B cell (primary cell): ENCODE measurements at regions not wholly inside any gene's neighbourhood (a gene's known extent, or its start where the extent isn't known, plus 50 kb on each side); places are given as distances from the start of the nearest gene placed in this dataset.
A peak's percentile ranks its signal among the peaks of the same experiment; 100 is the strongest.

ENCODE experiments used
- ATAC-seq: fragments of 200-7000 bp; cut with Tn5 transposase; one replicate; pipeline ENCODE4 v1.10.0; 2021; ENCODE audit warnings: low read depth, mild to moderate bottlenecking, moderate number of reproducible peaks, moderate library complexity
- CTCF ChIA-PET: fragments of 350-600 bp; sonication (Branson Sonifier 250); formaldehyde crosslinking; loops from one replicate; lab custom pipeline; 2021; ENCODE audit warnings: antibody characterized with exemption, inconsistent platforms; lab: Charles Lee
- POLR2A ChIA-PET: fragments of 350-600 bp; sonication (Branson Sonifier 250); formaldehyde crosslinking; loops from one replicate; lab custom pipeline; 2021; ENCODE audit warnings: antibody characterized with exemption; lab: Charles Lee
- DNase-seq: peaks from one replicate; pipeline ENCODE4 v3.0.0; 2013
- H2AFZ ChIP-seq: 2 replicates; pipeline ENCODE4 v1.6.1; 2012; ENCODE audit warnings: mild to moderate bottlenecking, low read depth, low read length; ENCODE audit not compliant: insufficient read depth, poor library complexity, severe bottlenecking
- H3K27ac ChIP-seq, 2 donors: 1 replicate in 1 of 2; 2 replicates in 1 of 2; pipeline ENCODE4 v1.5.1; 2012 to 2013; ENCODE audit warnings: low read length in 2 of 2, mild to moderate bottlenecking in 2 of 2, moderate library complexity in 1 of 2
- H3K27me3 ChIP-seq, 4 experiments: fragments of 200-600 bp in 1 of 4; sonication (generic) in 1 of 4; replicated peaks in 1 of 4; 1 replicate in 2 of 4; 2 replicates in 2 of 4; pipeline versions ENCODE4 v1.6.1 to v1.7.0; 2013 to 2016; ENCODE audit warnings: low read length in 3 of 4, mild to moderate bottlenecking in 2 of 4, mixed read lengths in 1 of 4, moderate library complexity in 1 of 4; ENCODE audit not compliant: insufficient read depth in 4 of 4, control insufficient read depth in 3 of 4; ENCODE audit errors: control extremely low read depth in 1 of 4
- H3K36me3 ChIP-seq, 2 experiments: replicated peaks in 1 of 2; 1 replicate in 1 of 2; 2 replicates in 1 of 2; pipeline versions ENCODE4 v1.6.1 to v1.7.1; 2013; ENCODE audit warnings: low read length in 1 of 2; ENCODE audit not compliant: insufficient read depth in 2 of 2, control insufficient read depth in 1 of 2; ENCODE audit errors: control extremely low read depth in 1 of 2, extremely low read depth in 1 of 2
- H3K4me1 ChIP-seq, 2 donors: fragments of 200-600 bp in 1 of 2; sonication (generic) in 1 of 2; 1 replicate in 1 of 2; 2 replicates in 1 of 2; pipeline versions ENCODE4 v1.5.1 to v1.6.1; 2013 to 2017; ENCODE audit warnings: low read length in 2 of 2; ENCODE audit not compliant: control insufficient read depth in 2 of 2, insufficient read depth in 2 of 2
- H3K4me2 ChIP-seq: replicated peaks from 2 replicates; pipeline ENCODE3; 2012; ENCODE audit warnings: mild to moderate bottlenecking, low read depth, low read length; ENCODE audit not compliant: poor library complexity, severe bottlenecking
- H3K4me3 ChIP-seq, 5 experiments: fragments of 200-600 bp in 1 of 5; sonication (generic) in 1 of 5; 1 replicate in 3 of 5; 2 replicates in 2 of 5; pipeline versions ENCODE4 v1.5.1 to v1.7.0; 2011 to 2016; ENCODE audit warnings: low read length in 4 of 5, mild to moderate bottlenecking in 4 of 5, low read depth in 2 of 5, control low read depth in 1 of 5, moderate library complexity in 1 of 5; ENCODE audit not compliant: insufficient read depth in 1 of 5; ENCODE audit errors: control extremely low read depth in 1 of 5, extremely low read depth in 1 of 5
- H3K79me2 ChIP-seq: fragments of 200-600 bp; sonication (generic); one replicate; pipeline ENCODE4 v1.6.0; 2016; ENCODE audit warnings: low read length; ENCODE audit not compliant: control insufficient read depth, insufficient read depth
- H3K9ac ChIP-seq: fragments of 200-600 bp; sonication (generic); 2 replicates; pipeline ENCODE4 v1.6.1; 2017; ENCODE audit warnings: mild to moderate bottlenecking, low read length, moderate library complexity
- H3K9me3 ChIP-seq, 3 donors: one replicate each; pipeline versions ENCODE4 v1.6.1 to v1.7.1; 2013; ENCODE audit warnings: low read length in 2 of 3; ENCODE audit not compliant: control insufficient read depth in 2 of 3, insufficient read depth in 1 of 3; ENCODE audit errors: control extremely low read depth in 1 of 3
- H4K20me1 ChIP-seq: 2 replicates; pipeline ENCODE4 v1.6.0; 2012; ENCODE audit warnings: mild to moderate bottlenecking, low read length; ENCODE audit not compliant: insufficient read depth, control insufficient read depth, poor library complexity, severe bottlenecking
- H3K27ac Mint-ChIP-seq: one replicate; pipeline ENCODE4 v1.8.0; 2021; ENCODE audit warnings: mixed read lengths
- H3K27me3 Mint-ChIP-seq: one replicate; pipeline ENCODE4 v1.8.0; 2021; ENCODE audit warnings: mixed read lengths
- H3K4me1 Mint-ChIP-seq: one replicate; pipeline ENCODE4 v1.8.0; 2021; ENCODE audit warnings: mixed read lengths
- H3K4me3 Mint-ChIP-seq: one replicate; pipeline ENCODE4 v1.8.0; 2021; ENCODE audit warnings: mixed read lengths
- H3K9me3 Mint-ChIP-seq: one replicate; pipeline ENCODE4 v1.8.0; 2022; ENCODE audit warnings: mixed read lengths; ENCODE audit not compliant: insufficient read depth
- CTCF ChIP-seq: fragments of 200-600 bp; IDR thresholded peaks from one replicate; pipeline ENCODE4 v1.8.0; 2022; ENCODE audit warnings: antibody characterized with exemption, mild to moderate bottlenecking
- EZH2 ChIP-seq: IDR thresholded peaks from 2 replicates; pipeline ENCODE4 v1.6.1; 2012; ENCODE audit warnings: borderline replicate concordance, low read depth, mild to moderate bottlenecking, moderate library complexity, low read length; ENCODE audit not compliant: insufficient read depth, poor library complexity, severe bottlenecking
- WGBS: methylation state at CpG from one replicate; pipeline ENCODE4 v1.1.5; 2013; ENCODE audit warnings: missing lambda C conversion rate; ENCODE audit not compliant: insufficient coverage; 5-methylcytosine and 5-hydroxymethylcytosine counted together
- intact Hi-C: fragments of 100-400 bp; cut with micrococcal nuclease; formaldehyde crosslinking; loops from one replicate; pipeline ENCODE4 v1.10.0; 2022

DNA sequence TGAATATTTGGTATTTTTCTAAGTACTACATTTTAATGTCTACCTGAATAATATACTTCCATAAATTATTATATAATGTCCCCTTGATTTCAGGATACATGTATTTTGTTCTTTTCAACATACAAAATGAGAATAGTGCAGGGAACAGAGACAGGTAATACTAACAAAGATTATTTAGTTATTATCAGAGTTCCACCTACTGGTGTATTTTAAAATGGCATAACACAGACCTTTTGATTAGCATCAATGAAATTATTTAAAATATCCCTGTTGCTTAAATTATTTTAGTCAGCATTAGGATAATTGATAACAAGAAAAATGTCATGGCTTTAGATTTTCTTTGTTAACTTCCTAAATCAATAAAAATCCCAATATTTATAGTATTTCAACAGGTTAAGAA, 184.0 kb downstream of the PRDM13 start:
- Histone ChIP-seq H3K9me3 (no peaks in the 10 kb centered on the region), H3K4me3 (no peak overlapping the region), H3K9ac (no peak overlapping the region), H4K20me1 (no peaks in the 10 kb centered on the region), H3K36me3 (no peaks in the 10 kb centered on the region), H3K4me2 (no peak overlapping the region), H3K4me1 (no peaks in the 10 kb centered on the region), H3K79me2 (no peaks in the 10 kb centered on the region), H3K27me3 (peaks cover 0 to 6% (median 3%) of the 10 kb centered on the region in 4 experiments), H2AFZ (no peak overlapping the region), H3K27ac (no peak overlapping the region)
- DNase-seq (no peak), ATAC-seq (no peak)
- no peak overlapping the region for H3K27ac Mint-ChIP-seq
- peaks cover 23% of the 10 kb centered on the region for H3K27me3 Mint-ChIP-seq
- ChIA-PET POLR2A (no interaction called here), CTCF (no interaction called here)
- H3K4me3 Mint-ChIP-seq: no peak overlapping the region
- no peaks in the 10 kb centered on the region for H3K4me1 Mint-ChIP-seq
- intact Hi-C loops: no loop called here
- TF ChIP-seq EZH2 (no peak), CTCF (peak; percentile 21)
- H3K9me3 Mint-ChIP-seq: no peaks in the 10 kb centered on the region

DNA sequence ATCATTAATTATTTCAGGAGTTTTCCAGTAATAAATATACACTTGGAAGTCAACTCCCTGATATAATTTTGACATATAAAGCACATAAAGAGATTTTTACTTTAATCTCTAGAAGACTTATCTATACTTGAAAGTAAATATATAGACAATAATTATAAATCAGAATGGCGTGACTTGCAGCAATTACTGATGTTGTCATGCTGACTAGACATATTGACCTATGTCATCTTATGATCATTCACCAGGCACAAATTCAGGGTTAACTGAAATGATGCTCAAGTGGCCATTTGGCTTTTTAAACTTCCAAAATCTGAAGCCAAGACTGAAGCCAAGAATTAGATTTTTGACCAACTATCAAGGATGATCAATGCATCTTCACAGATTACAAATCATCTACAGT, 192.2 kb downstream of the MCHR2 start:
- ChIA-PET CTCF (no interaction called here), POLR2A (no interaction called here)
- Histone ChIP-seq H3K27ac (no peak overlapping the region), H3K9ac (no peak overlapping the region), H3K9me3 (no peaks in the 10 kb centered on the region), H4K20me1 (no peaks in the 10 kb centered on the region), H3K4me1 (no peaks in the 10 kb centered on the region), H3K27me3 (no peaks in the 10 kb centered on the region), H3K4me3 (no peak overlapping the region), H3K4me2 (no peak overlapping the region), H3K79me2 (no peaks in the 10 kb centered on the region), H3K36me3 (no peaks in the 10 kb centered on the region), H2AFZ (no peak overlapping the region)
- H3K9me3 Mint-ChIP-seq: no peaks in the 10 kb centered on the region
- TF ChIP-seq EZH2: no peak
- no peak for TF ChIP-seq CTCF
- no CpG with 5 or more reads among the region's 1 CpG for WGBS
- intact Hi-C loops: no loop called here
- no peaks in the 10 kb centered on the region for H3K4me1 Mint-ChIP-seq
- ATAC-seq (no peak), DNase-seq (no peak)
- H3K27me3 Mint-ChIP-seq: peaks cover 17% of the 10 kb centered on the region
- H3K27ac Mint-ChIP-seq: no peak overlapping the region
- no peak overlapping the region for H3K4me3 Mint-ChIP-seq
